Neural cell (in vitro differentiated cells): ENCODE measurements at regions not wholly inside any gene's neighbourhood (a gene's known extent, or its start where the extent isn't known, plus 50 kb on each side); places are given as distances from the start of the nearest gene placed in this dataset.

ENCODE experiments used
- CTCF ChIP-seq: fragments of 450-650 bp; IDR thresholded peaks from 2 replicates; pipeline ENCODE4 v1.5.1; 2014; ENCODE audit warnings: antibody characterized with exemption, mild to moderate bottlenecking, moderate library complexity; ENCODE audit not compliant: poor library complexity, severe bottlenecking
- MXI1 ChIP-seq: fragments of 450-650 bp; conservative IDR thresholded peaks from 2 replicates; pipeline ENCODE4 v1.6.1; 2014; ENCODE audit warnings: antibody characterized with exemption, mild to moderate bottlenecking; ENCODE audit not compliant: poor library complexity, severe bottlenecking
- RAD21 ChIP-seq: fragments of 450-650 bp; conservative IDR thresholded peaks from 2 replicates; pipeline ENCODE4 v1.6.1; 2014; ENCODE audit warnings: antibody characterized with exemption, mild to moderate bottlenecking, moderate library complexity

DNA sequence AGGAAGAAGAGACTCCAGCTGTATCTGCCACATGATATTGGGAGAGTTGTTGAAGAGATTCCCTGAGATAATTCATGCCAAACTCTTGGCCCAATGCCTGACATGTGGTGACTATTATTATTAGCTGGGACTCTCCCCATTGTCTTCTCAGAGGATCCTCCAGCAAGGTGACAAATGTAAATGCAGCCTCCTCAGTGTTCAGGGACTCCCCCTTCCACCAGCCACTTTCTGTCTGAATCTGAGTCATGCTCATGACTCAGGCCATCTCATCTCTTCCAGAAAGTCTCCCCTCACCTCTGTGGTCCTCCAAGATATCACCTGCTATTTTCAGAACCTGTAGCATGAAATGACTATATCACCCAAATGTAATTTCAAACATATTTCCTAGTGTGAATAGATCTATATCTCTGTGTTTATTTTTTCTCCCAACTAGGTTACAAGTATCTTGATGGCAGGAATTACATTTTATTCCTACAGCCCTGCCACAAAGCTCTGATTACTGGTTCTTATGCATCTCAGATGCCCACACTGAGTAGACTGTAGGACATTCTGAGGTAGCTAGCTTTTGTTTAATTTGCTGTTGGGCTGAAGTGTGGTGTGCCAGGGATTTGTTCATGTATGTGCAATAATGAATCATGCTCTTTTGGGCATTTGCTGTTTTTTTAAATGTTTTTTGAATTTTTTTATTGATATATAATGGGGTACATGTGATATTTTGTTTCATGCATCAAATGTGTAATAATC is 126.6 kb upstream of the IL12B start:
- TF ChIP-seq CTCF, result no peak
- no peak for TF ChIP-seq MXI1
- no peak for TF ChIP-seq RAD21
